ENCODE measurements at regions not wholly inside any gene's neighbourhood (a gene's known extent, or its start where the extent isn't known, plus 50 kb on each side); places are given as distances from the start of the nearest gene placed in this dataset.

- no peaks in the 10 kb centered on the region for H3K27me3 ChIP-seq (replicated peaks; ENCODE audit: insufficient read depth)
- TF ChIP-seq, protein P1, sequence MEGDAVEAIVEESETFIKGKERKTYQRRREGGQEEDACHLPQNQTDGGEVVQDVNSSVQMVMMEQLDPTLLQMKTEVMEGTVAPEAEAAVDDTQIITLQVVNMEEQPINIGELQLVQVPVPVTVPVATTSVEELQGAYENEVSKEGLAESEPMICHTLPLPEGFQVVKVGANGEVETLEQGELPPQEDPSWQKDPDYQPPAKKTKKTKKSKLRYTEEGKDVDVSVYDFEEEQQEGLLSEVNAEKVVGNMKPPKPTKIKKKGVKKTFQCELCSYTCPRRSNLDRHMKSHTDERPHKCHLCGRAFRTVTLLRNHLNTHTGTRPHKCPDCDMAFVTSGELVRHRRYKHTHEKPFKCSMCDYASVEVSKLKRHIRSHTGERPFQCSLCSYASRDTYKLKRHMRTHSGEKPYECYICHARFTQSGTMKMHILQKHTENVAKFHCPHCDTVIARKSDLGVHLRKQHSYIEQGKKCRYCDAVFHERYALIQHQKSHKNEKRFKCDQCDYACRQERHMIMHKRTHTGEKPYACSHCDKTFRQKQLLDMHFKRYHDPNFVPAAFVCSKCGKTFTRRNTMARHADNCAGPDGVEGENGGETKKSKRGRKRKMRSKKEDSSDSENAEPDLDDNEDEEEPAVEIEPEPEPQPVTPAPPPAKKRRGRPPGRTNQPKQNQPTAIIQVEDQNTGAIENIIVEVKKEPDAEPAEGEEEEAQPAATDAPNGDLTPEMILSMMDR (IDR thresholded peaks at IDR 0.05): no peak
- H3K36me3 ChIP-seq: no peaks in the 10 kb centered on the region
- no peak overlapping the region for H3K4me3 ChIP-seq
- no peak overlapping the region for H3K27ac ChIP-seq
- peaks cover 2% of the 10 kb centered on the region for H3K9me3 ChIP-seq
- ATAC-seq (ENCODE audit: insufficient number of reproducible peaks, low FRiP score, low read depth): no peak
- no peak for DNase-seq (ENCODE audit: low spot score)
- no peaks in the 10 kb centered on the region for H3K4me1 ChIP-seq (ENCODE audit: control insufficient read depth in 1 of 2, low read depth in 2 of 2)
Observed at GRCh38 chr2:138115666-138116065, 151.4 kb downstream of the HNMT start.

DNA sequence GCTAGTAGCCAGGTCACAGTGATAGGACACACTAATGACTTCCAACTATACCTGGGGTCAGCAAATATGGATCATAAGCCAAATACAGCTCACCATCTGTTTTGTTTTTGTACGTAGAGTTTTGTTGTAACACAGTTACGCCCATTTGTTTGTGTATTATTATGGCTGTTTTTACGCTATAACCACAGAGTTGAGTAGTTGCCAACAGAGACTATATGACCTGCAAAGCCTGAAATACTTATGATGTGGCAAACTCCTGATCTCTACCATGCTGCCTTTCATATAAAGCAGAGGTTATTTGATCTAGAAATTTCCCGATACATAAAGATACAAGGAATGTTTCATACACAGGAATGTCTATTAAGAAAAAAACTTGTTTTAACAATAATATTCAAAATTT, 152.2 kb downstream of the HNMT start:
- Histone ChIP-seq H3K9me3 (peaks cover 2% of the 10 kb centered on the region), H3K27ac (no peak overlapping the region), H3K4me1 (ENCODE audit: control insufficient read depth in 1 of 2, low read depth in 2 of 2) (no peaks in the 10 kb centered on the region), H3K36me3 (no peaks in the 10 kb centered on the region), H3K4me3 (no peak overlapping the region), H3K27me3 (replicated peaks; ENCODE audit: insufficient read depth) (no peaks in the 10 kb centered on the region)
- TF ChIP-seq, protein P1 (IDR thresholded peaks at IDR 0.05): no peak
- no peak for ATAC-seq (ENCODE audit: insufficient number of reproducible peaks, low FRiP score, low read depth)
- DNase-seq (ENCODE audit: low spot score): no peak

- TF ChIP-seq, protein P1 (IDR thresholded peaks at IDR 0.05): no peak
- no peak for DNase-seq (ENCODE audit: low spot score)
- H3K4me1 ChIP-seq (ENCODE audit: control insufficient read depth in 1 of 2, low read depth in 2 of 2): no peaks in the 10 kb centered on the region
- no peaks in the 10 kb centered on the region for H3K27me3 ChIP-seq (replicated peaks; ENCODE audit: insufficient read depth)
- no peak overlapping the region for H3K27ac ChIP-seq
- no peaks in the 10 kb centered on the region for H3K36me3 ChIP-seq
- no peaks in the 10 kb centered on the region for H3K9me3 ChIP-seq
- ATAC-seq (ENCODE audit: insufficient number of reproducible peaks, low FRiP score, low read depth): no peak
- no peak overlapping the region for H3K4me3 ChIP-seq
Observed at GRCh38 chr2:138121666-138122661, 157.7 kb downstream of the HNMT start.

DNA sequence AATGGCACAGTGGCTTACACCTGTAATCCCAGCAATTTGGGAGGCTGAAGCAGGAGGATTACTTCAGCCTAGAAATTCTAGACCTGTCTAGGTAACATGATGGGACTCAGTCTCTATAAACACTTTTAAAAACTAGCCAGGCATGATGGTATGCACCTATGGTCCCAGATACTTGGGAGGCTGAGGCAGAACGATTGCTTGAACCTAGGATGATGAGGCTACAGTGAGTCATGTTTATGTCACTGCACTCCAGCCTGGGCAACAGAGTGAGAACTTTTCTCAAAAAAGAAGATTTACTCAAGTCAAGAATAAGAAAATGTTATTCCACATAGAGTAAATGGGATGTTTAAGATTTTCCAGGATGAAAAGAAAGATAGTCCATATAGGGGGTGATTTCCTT, 158.6 kb downstream of the HNMT start:
- Histone ChIP-seq H3K4me3 (no peak overlapping the region), H3K27ac (no peak overlapping the region), H3K9me3 (no peaks in the 10 kb centered on the region), H3K36me3 (no peaks in the 10 kb centered on the region), H3K4me1 (ENCODE audit: control insufficient read depth in 1 of 2, low read depth in 2 of 2) (no peaks in the 10 kb centered on the region), H3K27me3 (replicated peaks; ENCODE audit: insufficient read depth) (no peaks in the 10 kb centered on the region)
- ATAC-seq (ENCODE audit: insufficient number of reproducible peaks, low FRiP score, low read depth) (no peak), DNase-seq (ENCODE audit: low spot score) (no peak)
- TF ChIP-seq, protein P1 (IDR thresholded peaks at IDR 0.05): no peak

DNA sequence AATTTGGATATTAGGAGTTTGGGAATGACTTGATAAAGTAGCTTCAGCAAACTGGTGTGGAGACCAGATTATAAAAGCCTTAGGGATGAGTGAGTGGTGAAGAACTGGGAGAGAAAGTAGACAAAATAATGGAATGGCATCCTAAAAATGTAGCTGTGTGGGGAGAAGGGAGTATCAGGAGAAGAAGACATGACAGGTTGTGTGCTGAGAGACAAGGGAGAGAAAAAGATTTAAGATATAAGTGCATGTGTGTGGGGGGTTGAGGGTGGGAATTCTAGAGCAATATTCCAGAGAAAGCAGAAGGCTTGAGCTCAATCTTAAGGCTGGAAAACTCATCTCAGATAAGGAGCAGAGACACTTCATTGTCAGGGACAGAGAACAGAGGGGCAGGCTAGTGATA, 159.5 kb downstream of the HNMT start:
- Histone ChIP-seq H3K4me3 (no peak overlapping the region), H3K4me1 (ENCODE audit: control insufficient read depth in 1 of 2, low read depth in 2 of 2) (no peaks in the 10 kb centered on the region), H3K36me3 (no peaks in the 10 kb centered on the region), H3K27me3 (replicated peaks; ENCODE audit: insufficient read depth) (no peaks in the 10 kb centered on the region), H3K9me3 (no peaks in the 10 kb centered on the region), H3K27ac (no peak overlapping the region)
- DNase-seq (ENCODE audit: low spot score) (no peak), ATAC-seq (ENCODE audit: insufficient number of reproducible peaks, low FRiP score, low read depth) (no peak)
- TF ChIP-seq, protein P1 (IDR thresholded peaks at IDR 0.05): no peak
